Panc1 (cell line): ENCODE measurements at regions not wholly inside any gene's neighbourhood (a gene's known extent, or its start where the extent isn't known, plus 50 kb on each side); places are given as distances from the start of the nearest gene placed in this dataset.

Experiments
- ATAC-seq: fragments of 200-7000 bp; cut with Tn5 transposase; 2 replicates; pipeline ENCODE4 v1.9.1; 2020; ENCODE audit warnings: mild to moderate bottlenecking, moderate library complexity
- BruUV-seq: library from RNA; stranded (reverse); fragments of 400-500 nt; replicated peaks from 2 replicates; lab custom pipeline; 2021; lab: Mats Ljungman, UMichigan
- CTCF ChIA-PET: fragments of 300-600 bp; sonication (Branson Sonifier 250); formaldehyde crosslinking; loops from one replicate; lab custom pipeline; 2022; ENCODE audit warnings: antibody characterized with exemption; lab: Charles Lee
- POLR2A ChIA-PET: fragments of 300-600 bp; sonication (Branson Sonifier 250); formaldehyde crosslinking; loops from one replicate; lab custom pipeline; 2022; ENCODE audit warnings: antibody characterized with exemption; lab: Charles Lee
- DNase-seq: peaks from one replicate; pipeline ENCODE4 v3.0.0-alpha.2; 2010; ENCODE audit warnings: low read depth, low spot score
- H3K27ac ChIP-seq: 2 replicates; pipeline ENCODE4 v1.5.1; 2011; ENCODE audit warnings: mild to moderate bottlenecking, low read length, inconsistent platforms
- H3K27me3 ChIP-seq: fragments of 200-500 bp; sonication (Bioruptor generic); 2 replicates; pipeline ENCODE4 v1.6.0; 2014; ENCODE audit warnings: low read length, inconsistent platforms; ENCODE audit not compliant: control insufficient read depth, insufficient read depth
- H3K36me3 ChIP-seq: fragments of 200-500 bp; sonication (Bioruptor generic); 2 replicates; pipeline ENCODE4 v1.5.1; 2014; ENCODE audit warnings: inconsistent platforms, mild to moderate bottlenecking, low read length, moderate library complexity; ENCODE audit not compliant: control insufficient read depth, insufficient read depth
- H3K4me1 ChIP-seq: 2 replicates; pipeline ENCODE4 v1.5.1; 2011; ENCODE audit warnings: inconsistent platforms, mild to moderate bottlenecking, low read length, moderate library complexity; ENCODE audit not compliant: control insufficient read depth, insufficient read depth
- H3K4me3 ChIP-seq, 2 experiments: 2 replicates each; pipeline ENCODE4 v1.5.1; 2011 to 2012; ENCODE audit warnings: low read depth in 2 of 2, low read length in 2 of 2, mild to moderate bottlenecking in 2 of 2, inconsistent platforms in 1 of 2, moderate library complexity in 1 of 2
- H3K9me3 ChIP-seq: fragments of 200-500 bp; sonication (Bioruptor generic); 2 replicates; pipeline ENCODE4 v1.5.1; 2014; ENCODE audit warnings: low read depth, mild to moderate bottlenecking, inconsistent platforms, low read length, moderate library complexity; ENCODE audit not compliant: control insufficient read depth, insufficient read depth
- CTCF ChIP-seq: fragments of 450-650 bp; IDR thresholded peaks from 2 replicates; pipeline ENCODE4 v1.5.1; 2017; ENCODE audit warnings: mild to moderate bottlenecking
- POLR2AphosphoS5 ChIP-seq: IDR thresholded peaks from 2 replicates; pipeline ENCODE4 v1.6.1; 2012; ENCODE audit warnings: mild to moderate bottlenecking, low read depth, low read length, moderate library complexity
- SIN3A ChIP-seq: IDR thresholded peaks from 2 replicates; pipeline ENCODE4 v1.6.1; 2012; ENCODE audit warnings: low read depth, mild to moderate bottlenecking, low read length, moderate library complexity, borderline replicate concordance; ENCODE audit not compliant: insufficient read depth
- TCF7L2 ChIP-seq: IDR thresholded peaks from 2 replicates; pipeline ENCODE4 v1.6.1; 2011; ENCODE audit warnings: mild to moderate bottlenecking, low read depth, low read length, inconsistent platforms
- in situ Hi-C: cut with HindIII; loops from 2 replicates; pipeline ENCODE4 v1.10.0; 2016; ENCODE audit warnings: low sequenced_read_pairs, low pct_unique_long_range_greater_than_20kb
- intact Hi-C: fragments of 100-400 bp; cut with micrococcal nuclease; formaldehyde crosslinking; loops from one replicate; pipeline ENCODE4 v1.10.0; 2022; ENCODE audit not compliant: unreplicated experiment
- TF ChIP-seq, protein P1 (sequence below), 2 experiments: IDR thresholded peaks; 2 replicates each; pipeline ENCODE4 v1.6.1; 2011 to 2012; ENCODE audit warnings: low read depth in 2 of 2, control low read depth in 1 of 2, low read length in 1 of 2, mild to moderate bottlenecking in 1 of 2, moderate library complexity in 1 of 2; ENCODE audit not compliant: insufficient read depth in 1 of 2

GRCh38 chr3:163878396-163878795 is 1199.9 kb downstream of the SI start:
- POLR2A ChIA-PET: no interaction called here
- no peaks in the 10 kb centered on the region for H3K27me3 ChIP-seq
- ATAC-seq (no peak), DNase-seq (no peak)
- TF ChIP-seq SIN3A (no peak), TCF7L2 (no peak), CTCF (no peak), POLR2AphosphoS5 (no peak)
- TF ChIP-seq, protein P1, sequence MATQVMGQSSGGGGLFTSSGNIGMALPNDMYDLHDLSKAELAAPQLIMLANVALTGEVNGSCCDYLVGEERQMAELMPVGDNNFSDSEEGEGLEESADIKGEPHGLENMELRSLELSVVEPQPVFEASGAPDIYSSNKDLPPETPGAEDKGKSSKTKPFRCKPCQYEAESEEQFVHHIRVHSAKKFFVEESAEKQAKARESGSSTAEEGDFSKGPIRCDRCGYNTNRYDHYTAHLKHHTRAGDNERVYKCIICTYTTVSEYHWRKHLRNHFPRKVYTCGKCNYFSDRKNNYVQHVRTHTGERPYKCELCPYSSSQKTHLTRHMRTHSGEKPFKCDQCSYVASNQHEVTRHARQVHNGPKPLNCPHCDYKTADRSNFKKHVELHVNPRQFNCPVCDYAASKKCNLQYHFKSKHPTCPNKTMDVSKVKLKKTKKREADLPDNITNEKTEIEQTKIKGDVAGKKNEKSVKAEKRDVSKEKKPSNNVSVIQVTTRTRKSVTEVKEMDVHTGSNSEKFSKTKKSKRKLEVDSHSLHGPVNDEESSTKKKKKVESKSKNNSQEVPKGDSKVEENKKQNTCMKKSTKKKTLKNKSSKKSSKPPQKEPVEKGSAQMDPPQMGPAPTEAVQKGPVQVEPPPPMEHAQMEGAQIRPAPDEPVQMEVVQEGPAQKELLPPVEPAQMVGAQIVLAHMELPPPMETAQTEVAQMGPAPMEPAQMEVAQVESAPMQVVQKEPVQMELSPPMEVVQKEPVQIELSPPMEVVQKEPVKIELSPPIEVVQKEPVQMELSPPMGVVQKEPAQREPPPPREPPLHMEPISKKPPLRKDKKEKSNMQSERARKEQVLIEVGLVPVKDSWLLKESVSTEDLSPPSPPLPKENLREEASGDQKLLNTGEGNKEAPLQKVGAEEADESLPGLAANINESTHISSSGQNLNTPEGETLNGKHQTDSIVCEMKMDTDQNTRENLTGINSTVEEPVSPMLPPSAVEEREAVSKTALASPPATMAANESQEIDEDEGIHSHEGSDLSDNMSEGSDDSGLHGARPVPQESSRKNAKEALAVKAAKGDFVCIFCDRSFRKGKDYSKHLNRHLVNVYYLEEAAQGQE (IDR thresholded peaks at IDR 0.05; ENCODE audit: insufficient read depth in 1 of 2, low read depth in 2 of 2, low read length in 1 of 2): no peak
- peaks cover 6% of the 10 kb centered on the region for H3K9me3 ChIP-seq
- no peaks in the 10 kb centered on the region for H3K4me1 ChIP-seq
- BruUV-seq: no TSS peak
- no peaks in the 10 kb centered on the region for H3K36me3 ChIP-seq
- H3K4me3 ChIP-seq: no peak overlapping the region
- H3K27ac ChIP-seq: no peak overlapping the region
- intact Hi-C loops (no loop called here), in situ Hi-C loops (no loop called here)
- CTCF ChIA-PET: no interaction called here

DNA sequence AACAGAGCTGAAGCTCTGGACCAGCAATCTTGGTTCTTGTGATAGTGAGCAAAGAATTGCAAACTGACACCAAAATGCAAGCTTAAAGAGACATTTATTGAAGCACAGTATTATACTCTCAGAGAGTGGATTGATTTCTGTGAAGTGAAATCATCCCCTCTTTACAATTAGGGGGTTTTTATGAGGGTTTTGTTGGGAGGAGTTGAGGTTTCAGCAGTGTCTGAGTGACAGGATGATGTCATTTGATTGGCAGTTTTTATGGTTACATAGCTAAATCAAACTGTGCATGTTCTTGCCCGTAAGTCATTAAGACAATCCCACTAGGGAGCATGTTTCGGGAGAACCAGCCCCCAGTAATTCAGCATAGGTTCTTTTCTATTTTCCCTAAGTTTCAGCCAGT is 1200.5 kb downstream of the SI start:
- peaks cover 6% of the 10 kb centered on the region for H3K9me3 ChIP-seq
- no peak for TF ChIP-seq POLR2AphosphoS5
- DNase-seq: no peak
- no peaks in the 10 kb centered on the region for H3K27me3 ChIP-seq
- no TSS peak for BruUV-seq
- intact Hi-C loops: no loop called here
- H3K4me1 ChIP-seq: no peaks in the 10 kb centered on the region
- H3K36me3 ChIP-seq: no peaks in the 10 kb centered on the region
- ChIA-PET POLR2A (no interaction called here), CTCF (no interaction called here)
- H3K27ac ChIP-seq: no peak overlapping the region
- H3K4me3 ChIP-seq: no peak overlapping the region
- in situ Hi-C loops: no loop called here
- no peak for ATAC-seq

- in situ Hi-C loops (no loop called here), intact Hi-C loops (no loop called here)
- BruUV-seq: no TSS peak
- no peaks in the 10 kb centered on the region for H3K36me3 ChIP-seq
- H3K27me3 ChIP-seq: no peaks in the 10 kb centered on the region
- no peak for DNase-seq
- no peak overlapping the region for H3K4me3 ChIP-seq
- H3K9me3 ChIP-seq: no peaks in the 10 kb centered on the region
- TF ChIP-seq, protein P1 (IDR thresholded peaks at IDR 0.05; ENCODE audit: insufficient read depth in 1 of 2, low read depth in 2 of 2, low read length in 1 of 2): no peak
- no peak for TF ChIP-seq SIN3A
- TF ChIP-seq POLR2AphosphoS5: no peak
- no peak for TF ChIP-seq CTCF
- no peak for TF ChIP-seq TCF7L2
- no peak overlapping the region for H3K27ac ChIP-seq
- no peak for ATAC-seq
- ChIA-PET CTCF (no interaction called here), POLR2A (no interaction called here)
- H3K4me1 ChIP-seq: no peaks in the 10 kb centered on the region
Measured at GRCh38 chr3:163863146-163863545, 1215.2 kb downstream of the SI start.
